HepG2 (cell line): ENCODE measurements at regions not wholly inside any gene's neighbourhood (a gene's known extent, or its start where the extent isn't known, plus 50 kb on each side); places are given as distances from the start of the nearest gene placed in this dataset.

ENCODE experiments used
- ATAC-seq: fragments of 200-7000 bp; cut with Tn5 transposase; 3 replicates; pipeline ENCODE4 v1.9.1; 2020; ENCODE audit warnings: mild to moderate bottlenecking, moderate library complexity
- BruUV-seq: library from RNA; stranded (reverse); fragments of 400-500 nt; replicated peaks from 2 replicates; lab custom pipeline; 2021; lab: Mats Ljungman, UMichigan
- CTCF ChIA-PET: fragments of 300-600 bp; formaldehyde crosslinking; extraction: SDS; loops from one replicate; lab custom pipeline; 2021; ENCODE audit warnings: low total read pairs, inconsistent platforms, low intra/inter-chr PET ratio; lab: Yijun Ruan, JAX
- POLR2A ChIA-PET: fragments of 350-600 bp; sonication (Branson Sonifier 250); formaldehyde crosslinking; loops from one replicate; lab custom pipeline; 2020; ENCODE audit warnings: antibody characterized with exemption, inconsistent platforms; lab: Yijun Ruan, JAX
- DNase-seq: peaks from one replicate; pipeline ENCODE4 v3.0.0-alpha.2; 2015; ENCODE audit warnings: low spot score
- FAIRE-seq: peaks from 3 replicates; lab custom pipeline; 2011; peaks lifted over from hg19 to GRCh38; lab: Jason Lieb, UNC
- H2AFZ ChIP-seq: one replicate; pipeline ENCODE4 v1.6.1; 2011; ENCODE audit warnings: low read length, inconsistent platforms
- H3K27ac ChIP-seq: fragments of 300-600 bp; 3 replicates; pipeline ENCODE4 v1.8.0; 2011; ENCODE audit warnings: mixed run types, mild to moderate bottlenecking, mixed read lengths, low read length, inconsistent platforms; ENCODE audit not compliant: insufficient read depth; ENCODE audit errors: extremely low read length
- H3K27me3 ChIP-seq, 2 experiments: fragments of 200-600 bp in 1 of 2; 2 replicates in 1 of 2; 3 replicates in 1 of 2; pipeline versions ENCODE4 v1.6.0 to v1.8.0; 2011; ENCODE audit warnings: low read length in 2 of 2, mild to moderate bottlenecking in 2 of 2, moderate library complexity in 2 of 2, inconsistent platforms in 1 of 2; ENCODE audit not compliant: insufficient read depth in 2 of 2, control insufficient read depth in 1 of 2
- H3K36me3 ChIP-seq, 2 experiments: fragments of 200-600 bp in 1 of 2; replicated peaks in 1 of 2; 2 replicates in 1 of 2; 3 replicates in 1 of 2; pipeline versions ENCODE4 v1.5.1 to v1.8.0; 2011; ENCODE audit warnings: low read length in 2 of 2, inconsistent platforms in 1 of 2; ENCODE audit not compliant: insufficient read depth in 2 of 2, control insufficient read depth in 1 of 2
- H3K4me1 ChIP-seq: 2 replicates; pipeline ENCODE4 v1.5.1; 2012; ENCODE audit warnings: low read length, inconsistent platforms; ENCODE audit not compliant: insufficient read depth
- H3K4me2 ChIP-seq: 2 replicates; pipeline ENCODE4 v1.6.0; 2011; ENCODE audit warnings: low read depth, low read length, inconsistent platforms
- H3K4me3 ChIP-seq, 3 experiments: fragments of 200-600 bp in 1 of 3; sonication (generic), shearing (Covaris generic) in 1 of 3; replicated peaks in 1 of 3; 2 replicates each; pipeline ENCODE4 v1.5.1; 2011 to 2016; ENCODE audit warnings: low read length in 3 of 3, inconsistent platforms in 2 of 3, low read depth in 2 of 3, mild to moderate bottlenecking in 2 of 3, control low read depth in 1 of 3, mixed read lengths in 1 of 3; ENCODE audit not compliant: insufficient read depth in 1 of 3
- H3K79me2 ChIP-seq: one replicate; pipeline ENCODE4 v1.6.1; 2011; ENCODE audit warnings: low read length, inconsistent platforms; ENCODE audit not compliant: insufficient read depth
- H3K9ac ChIP-seq: 2 replicates; pipeline ENCODE4 v1.6.0; 2011; ENCODE audit warnings: mild to moderate bottlenecking, low read depth, low read length, inconsistent platforms; ENCODE audit not compliant: insufficient read depth
- H3K9me3 ChIP-seq: 2 replicates; pipeline ENCODE4 v1.5.1; 2012; ENCODE audit warnings: mild to moderate bottlenecking, low read length
- H4K20me1 ChIP-seq: 2 replicates; pipeline ENCODE4 v1.6.0; 2011; ENCODE audit warnings: inconsistent platforms, mild to moderate bottlenecking, low read length, moderate library complexity; ENCODE audit not compliant: insufficient read depth
- ARNT ChIP-seq: fragments of 450-650 bp; IDR thresholded peaks from 2 replicates; pipeline ENCODE4 v1.6.1; 2017
- ELF3 ChIP-seq: IDR thresholded peaks from 2 replicates; pipeline ENCODE4 v1.6.1; 2016; ENCODE audit warnings: missing genetic modification reagents, missing compliant biosample characterization
- FOSL2 ChIP-seq: sonication (generic); formaldehyde crosslinking; IDR thresholded peaks from 2 replicates; pipeline ENCODE4 v1.4.0; 2020; ENCODE audit warnings: missing genetic modification reagents
- HOXA3 ChIP-seq: sonication (generic); formaldehyde crosslinking; IDR thresholded peaks from 2 replicates; pipeline ENCODE4 v1.5.0; 2020; ENCODE audit warnings: missing genetic modification reagents
- KAT8 ChIP-seq: IDR thresholded peaks from 2 replicates; pipeline ENCODE4 v1.6.1; 2016; ENCODE audit warnings: missing genetic modification reagents, missing compliant biosample characterization
- RFXANK ChIP-seq: IDR thresholded peaks from 2 replicates; pipeline ENCODE4 v1.6.1; 2016
- SKI ChIP-seq: fragments of 450-650 bp; IDR thresholded peaks from one replicate; pipeline ENCODE4 v1.6.1; 2018; ENCODE audit warnings: mild to moderate bottlenecking; ENCODE audit not compliant: partially characterized antibody
- SRY ChIP-seq: sonication (generic); formaldehyde crosslinking; IDR thresholded peaks from 2 replicates; pipeline ENCODE4 v1.8.0; 2022; ENCODE audit warnings: mild to moderate bottlenecking, missing genetic modification reagents
- YY1 ChIP-seq: IDR thresholded peaks from 2 replicates; pipeline ENCODE4 v1.6.1; 2011; ENCODE audit warnings: low read length, low read depth, moderate library complexity, mild to moderate bottlenecking; ENCODE audit not compliant: insufficient read depth, insufficient replicate concordance
- ZNF17 ChIP-seq: sonication (generic); formaldehyde crosslinking; IDR thresholded peaks from 2 replicates; pipeline ENCODE4 v1.5.0; 2020; ENCODE audit warnings: mild to moderate bottlenecking, missing genetic modification reagents
- ZNF549 ChIP-seq: sonication (generic); formaldehyde crosslinking; IDR thresholded peaks from 2 replicates; pipeline ENCODE4 v1.5.0; 2020; ENCODE audit warnings: missing genetic modification reagents
- ZNF777 ChIP-seq: sonication (generic); formaldehyde crosslinking; IDR thresholded peaks from 2 replicates; pipeline ENCODE4 v1.4.0; 2020; ENCODE audit warnings: missing genetic modification reagents
- ZSCAN25 ChIP-seq: sonication (generic); formaldehyde crosslinking; IDR thresholded peaks from 2 replicates; pipeline ENCODE4 v1.8.0; 2022; ENCODE audit warnings: mild to moderate bottlenecking, missing genetic modification reagents
- WGBS: methylation state at CpG from one replicate; pipeline ENCODE4 v1.1.6; 2017; ENCODE audit warnings: low lambda C conversion rate; 5-methylcytosine and 5-hydroxymethylcytosine counted together
- in situ Hi-C: cut with HindIII; loops from 2 replicates; pipeline ENCODE4 v1.10.0; 2017; ENCODE audit warnings: low pct_unique_long_range_greater_than_20kb; ENCODE audit not compliant: extremely low pct_ligation_motif_present
- intact Hi-C: fragments of 100-400 bp; cut with micrococcal nuclease; formaldehyde crosslinking; loops from one replicate; pipeline ENCODE4 v1.10.0; 2022; ENCODE audit not compliant: unreplicated experiment
- TF ChIP-seq, protein P1 (sequence below): sonication (generic); formaldehyde crosslinking; IDR thresholded peaks from 2 replicates; pipeline ENCODE4 v1.5.0; 2020; ENCODE audit warnings: mild to moderate bottlenecking, missing genetic modification reagents, borderline replicate concordance
- TF ChIP-seq, protein P2 (sequence below): sonication (generic); formaldehyde crosslinking; IDR thresholded peaks from 2 replicates; pipeline ENCODE4 v1.5.0; 2020; ENCODE audit warnings: missing genetic modification reagents
- TF ChIP-seq, protein P3 (sequence below): sonication (generic); formaldehyde crosslinking; IDR thresholded peaks from 2 replicates; pipeline ENCODE4 v1.4.0; 2020; ENCODE audit warnings: low read depth, mild to moderate bottlenecking, missing genetic modification reagents
- TF ChIP-seq, protein P4 (sequence below): IDR thresholded peaks from 2 replicates; pipeline ENCODE4 v1.6.1; 2016; ENCODE audit warnings: missing genetic modification reagents, missing compliant biosample characterization
- TF ChIP-seq, protein P5 (sequence below): sonication (generic); formaldehyde crosslinking; IDR thresholded peaks from 2 replicates; pipeline ENCODE4 v1.8.0; 2022; ENCODE audit warnings: missing genetic modification reagents, low read depth, mild to moderate bottlenecking, borderline replicate concordance

DNA sequence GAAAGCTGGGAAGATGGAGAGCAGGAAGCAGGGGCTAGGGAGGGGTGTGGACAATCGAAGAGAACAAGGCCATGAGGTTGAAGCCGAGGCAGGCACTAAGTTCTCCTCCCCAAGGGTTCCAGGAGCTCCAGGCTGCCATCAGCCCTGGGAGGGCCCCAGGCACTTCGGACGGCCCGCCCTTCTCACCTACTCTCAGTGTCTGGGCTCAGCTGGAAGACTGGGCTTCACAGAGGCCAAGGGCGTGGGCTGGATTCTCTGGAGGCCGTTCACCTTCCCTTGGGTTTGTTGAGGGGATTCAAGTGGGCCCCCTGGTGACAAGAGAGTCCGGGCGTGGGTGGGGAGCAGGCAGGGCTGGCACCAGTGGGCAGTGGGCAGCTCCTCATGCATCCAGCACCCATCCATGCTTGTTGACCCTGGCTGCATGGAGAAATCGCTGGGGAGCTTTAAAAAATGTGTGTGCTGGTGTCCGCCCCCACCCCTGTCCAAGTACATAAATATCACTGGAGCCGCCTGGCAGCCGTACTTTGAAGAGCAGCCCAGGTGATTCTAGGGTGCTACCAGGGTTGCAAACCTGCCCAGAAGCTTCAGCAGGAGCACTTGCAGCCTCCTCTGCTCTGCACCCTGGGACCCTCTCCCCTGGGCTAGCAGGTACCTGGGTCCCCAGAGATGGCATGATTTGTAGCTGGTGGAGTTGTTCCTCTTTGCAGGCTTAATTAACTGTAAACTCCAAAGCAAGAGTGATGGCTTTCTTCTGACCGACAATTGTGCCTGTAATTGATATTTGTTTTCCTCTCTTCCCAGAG is 74.3 kb downstream of the RTL6 start (continued):
- TF ChIP-seq, protein P1, sequence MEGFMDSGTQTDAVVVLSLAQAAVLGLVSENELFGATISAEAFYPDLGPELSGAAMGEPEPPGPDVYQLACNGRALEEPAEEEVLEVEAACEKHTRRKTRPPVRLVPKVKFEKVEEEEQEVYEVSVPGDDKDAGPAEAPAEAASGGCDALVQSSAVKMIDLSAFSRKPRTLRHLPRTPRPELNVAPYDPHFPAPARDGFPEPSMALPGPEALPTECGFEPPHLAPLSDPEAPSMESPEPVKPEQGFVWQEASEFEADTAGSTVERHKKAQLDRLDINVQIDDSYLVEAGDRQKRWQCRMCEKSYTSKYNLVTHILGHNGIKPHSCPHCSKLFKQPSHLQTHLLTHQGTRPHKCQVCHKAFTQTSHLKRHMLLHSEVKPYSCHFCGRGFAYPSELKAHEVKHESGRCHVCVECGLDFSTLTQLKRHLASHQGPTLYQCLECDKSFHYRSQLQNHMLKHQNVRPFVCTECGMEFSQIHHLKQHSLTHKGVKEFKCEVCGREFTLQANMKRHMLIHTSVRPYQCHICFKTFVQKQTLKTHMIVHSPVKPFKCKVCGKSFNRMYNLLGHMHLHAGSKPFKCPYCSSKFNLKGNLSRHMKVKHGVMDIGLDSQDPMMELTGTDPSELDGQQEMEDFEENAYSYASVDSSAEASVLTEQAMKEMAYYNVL (CRISPR knock-in tag) = no peak
- TF ChIP-seq KAT8 (CRISPR knock-in tag) (no peak), ARNT (no peak), YY1 (no peak), ZSCAN25 (CRISPR knock-in tag) (no peak)
- TF ChIP-seq, protein P2, sequence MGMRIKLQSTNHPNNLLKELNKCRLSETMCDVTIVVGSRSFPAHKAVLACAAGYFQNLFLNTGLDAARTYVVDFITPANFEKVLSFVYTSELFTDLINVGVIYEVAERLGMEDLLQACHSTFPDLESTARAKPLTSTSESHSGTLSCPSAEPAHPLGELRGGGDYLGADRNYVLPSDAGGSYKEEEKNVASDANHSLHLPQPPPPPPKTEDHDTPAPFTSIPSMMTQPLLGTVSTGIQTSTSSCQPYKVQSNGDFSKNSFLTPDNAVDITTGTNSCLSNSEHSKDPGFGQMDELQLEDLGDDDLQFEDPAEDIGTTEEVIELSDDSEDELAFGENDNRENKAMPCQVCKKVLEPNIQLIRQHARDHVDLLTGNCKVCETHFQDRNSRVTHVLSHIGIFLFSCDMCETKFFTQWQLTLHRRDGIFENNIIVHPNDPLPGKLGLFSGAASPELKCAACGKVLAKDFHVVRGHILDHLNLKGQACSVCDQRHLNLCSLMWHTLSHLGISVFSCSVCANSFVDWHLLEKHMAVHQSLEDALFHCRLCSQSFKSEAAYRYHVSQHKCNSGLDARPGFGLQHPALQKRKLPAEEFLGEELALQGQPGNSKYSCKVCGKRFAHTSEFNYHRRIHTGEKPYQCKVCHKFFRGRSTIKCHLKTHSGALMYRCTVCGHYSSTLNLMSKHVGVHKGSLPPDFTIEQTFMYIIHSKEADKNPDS (CRISPR knock-in tag) = no peak
- TF ChIP-seq, all 625 proteins: peak for 0

DNA sequence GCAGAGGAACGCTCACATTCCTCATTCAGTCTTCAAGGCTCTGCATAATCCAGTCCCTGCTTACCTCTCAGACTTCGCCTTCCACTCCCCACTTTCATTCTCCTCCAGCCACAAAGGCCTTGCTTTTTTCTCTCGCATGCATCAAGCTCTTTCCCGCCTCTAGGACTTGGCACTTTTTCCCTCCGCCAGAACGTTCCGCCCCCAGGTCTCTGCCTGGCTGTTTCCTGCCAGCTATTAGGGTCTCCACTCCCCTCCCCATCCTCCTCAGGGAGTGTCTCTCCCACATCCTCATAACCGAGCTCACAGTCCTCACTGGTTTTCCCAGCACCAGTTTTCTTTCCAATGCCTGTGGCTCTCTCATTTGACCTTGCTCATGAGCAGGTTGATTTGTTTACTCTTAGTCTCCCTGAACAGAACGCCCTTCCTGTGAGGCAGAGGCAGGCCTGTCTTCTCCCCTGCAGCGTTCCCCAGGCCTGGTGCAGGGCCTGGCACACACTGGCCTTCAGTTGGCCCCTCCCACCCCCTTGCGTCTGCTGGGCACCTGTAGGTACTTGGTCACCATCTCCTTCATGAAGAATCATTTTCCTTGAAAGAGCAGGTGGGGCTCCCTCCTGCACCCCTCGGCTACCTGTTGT is 75.2 kb downstream of the RTL6 start:
- H4K20me1 ChIP-seq = no peaks in the 10 kb centered on the region
- H3K79me2 ChIP-seq = no peaks in the 10 kb centered on the region
- no peak overlapping the region for H3K4me3 ChIP-seq
- H3K9ac ChIP-seq = no peak overlapping the region
- H2AFZ ChIP-seq = no peak overlapping the region
- H3K4me2 ChIP-seq = no peak overlapping the region
- no peak for ATAC-seq
- H3K27ac ChIP-seq = no peak overlapping the region
- peaks cover 5 to 21% of the 10 kb centered on the region in 2 experiments; a peak in 4 of 5 replicates for H3K27me3 ChIP-seq
- intact Hi-C loops = no loop called here
- 0 out of 2 replicates have a peak, but pooled peaks cover 8% of the 10 kb centered on the region for H3K9me3 ChIP-seq
- 35% methylated on average over 12 of the region's 12 CpGs for WGBS
- no TSS peak for BruUV-seq
- H3K4me1 ChIP-seq = no peaks in the 10 kb centered on the region
- no peaks in the 10 kb centered on the region for H3K36me3 ChIP-seq
- ChIA-PET CTCF (no interaction called here), POLR2A (no interaction called here)
- DNase-seq = no peak
- in situ Hi-C loops = no loop called here
- no peak for FAIRE-seq
- TF ChIP-seq ZNF777 (no peak), SRY (no peak), ELF3 (no peak), ZNF17 (CRISPR knock-in tag) (no peak), HOXA3 (no peak), RFXANK (CRISPR knock-in tag) (no peak), FOSL2 (CRISPR knock-in tag) (no peak), ZNF549 (CRISPR knock-in tag) (no peak), SKI (no peak)
- TF ChIP-seq, protein P3, sequence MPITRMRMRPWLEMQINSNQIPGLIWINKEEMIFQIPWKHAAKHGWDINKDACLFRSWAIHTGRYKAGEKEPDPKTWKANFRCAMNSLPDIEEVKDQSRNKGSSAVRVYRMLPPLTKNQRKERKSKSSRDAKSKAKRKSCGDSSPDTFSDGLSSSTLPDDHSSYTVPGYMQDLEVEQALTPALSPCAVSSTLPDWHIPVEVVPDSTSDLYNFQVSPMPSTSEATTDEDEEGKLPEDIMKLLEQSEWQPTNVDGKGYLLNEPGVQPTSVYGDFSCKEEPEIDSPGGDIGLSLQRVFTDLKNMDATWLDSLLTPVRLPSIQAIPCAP (CRISPR knock-in tag) = no peak
- TF ChIP-seq, protein P4, sequence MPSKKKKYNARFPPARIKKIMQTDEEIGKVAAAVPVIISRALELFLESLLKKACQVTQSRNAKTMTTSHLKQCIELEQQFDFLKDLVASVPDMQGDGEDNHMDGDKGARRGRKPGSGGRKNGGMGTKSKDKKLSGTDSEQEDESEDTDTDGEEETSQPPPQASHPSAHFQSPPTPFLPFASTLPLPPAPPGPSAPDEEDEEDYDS = no peak
- TF ChIP-seq, protein P5, sequence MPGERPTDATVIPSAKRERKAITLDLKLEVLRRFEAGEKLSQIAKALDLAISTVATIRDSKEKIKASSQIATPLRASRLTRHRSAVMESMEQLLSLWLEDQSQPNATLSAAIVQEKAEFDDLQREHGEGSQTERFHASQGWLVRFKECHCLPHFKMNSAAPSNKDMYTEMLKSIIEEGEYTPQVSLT = no peak
